Hepatocyte (in vitro differentiated cells): ENCODE measurements at regions not wholly inside any gene's neighbourhood (a gene's known extent, or its start where the extent isn't known, plus 50 kb on each side); places are given as distances from the start of the nearest gene placed in this dataset.

ENCODE experiments used
- DNase-seq: peaks from one replicate; pipeline ENCODE4 v3.0.0-alpha.2; 2016; ENCODE audit warnings: low spot score
- H2AFZ ChIP-seq: fragments of 200-600 bp; sonication (generic); 2 replicates; pipeline ENCODE4 v1.6.0; 2016; ENCODE audit warnings: antibody characterized with exemption, mild to moderate bottlenecking
- H3K27ac ChIP-seq: fragments of 200-600 bp; sonication (generic); 2 replicates; pipeline ENCODE4 v1.5.1; 2016; ENCODE audit warnings: mild to moderate bottlenecking
- H3K27me3 ChIP-seq: fragments of 200-600 bp; sonication (generic); 2 replicates; pipeline ENCODE4 v1.6.1; 2016
- H3K36me3 ChIP-seq: fragments of 200-600 bp; sonication (generic); replicated peaks from 2 replicates; pipeline ENCODE4 v1.5.1; 2016; ENCODE audit warnings: low read depth; ENCODE audit not compliant: insufficient read depth
- H3K4me1 ChIP-seq: fragments of 200-600 bp; sonication (generic); 2 replicates; pipeline ENCODE4 v1.5.1; 2016; ENCODE audit warnings: mild to moderate bottlenecking, moderate library complexity; ENCODE audit not compliant: insufficient read depth
- H3K4me2 ChIP-seq: fragments of 200-600 bp; sonication (generic); 2 replicates; pipeline ENCODE4 v1.6.0; 2016
- H3K4me3 ChIP-seq: fragments of 200-600 bp; sonication (generic); 2 replicates; pipeline ENCODE4 v1.5.1; 2016; ENCODE audit warnings: mild to moderate bottlenecking
- H3K79me2 ChIP-seq: fragments of 200-600 bp; sonication (generic); 2 replicates; pipeline ENCODE4 v1.6.0; 2017; ENCODE audit warnings: mild to moderate bottlenecking
- H3K9me2 ChIP-seq: fragments of 200-600 bp; sonication (generic); replicated peaks from 2 replicates; pipeline ENCODE4 v1.6.0; 2017; ENCODE audit warnings: mild to moderate bottlenecking; ENCODE audit not compliant: insufficient read depth
- H3K9me3 ChIP-seq: fragments of 200-600 bp; sonication (generic); 2 replicates; pipeline ENCODE4 v1.5.1; 2016; ENCODE audit warnings: low read depth, mild to moderate bottlenecking
- H4K20me1 ChIP-seq: fragments of 200-600 bp; sonication (generic); 2 replicates; pipeline ENCODE4 v1.6.0; 2016; ENCODE audit warnings: mild to moderate bottlenecking; ENCODE audit not compliant: insufficient read depth, poor library complexity, severe bottlenecking
- EZH2 ChIP-seq: fragments of 200-600 bp; sonication (generic); IDR thresholded peaks from 2 replicates; pipeline ENCODE4 v1.6.1; 2016; ENCODE audit warnings: antibody characterized with exemption, mild to moderate bottlenecking, borderline replicate concordance
- EZH2phosphoT487 ChIP-seq: fragments of 200-600 bp; sonication (generic); IDR thresholded peaks from one replicate; pipeline ENCODE4 v1.6.1; 2018; ENCODE audit warnings: antibody characterized with exemption, mild to moderate bottlenecking, low read depth, moderate library complexity; ENCODE audit not compliant: unreplicated experiment, severe bottlenecking
- WGBS: methylation state at CpG from one replicate; pipeline ENCODE4 v1.1.6; 2016; ENCODE audit warnings: low lambda C conversion rate; ENCODE audit errors: missing lambda C conversion rate; 5-methylcytosine and 5-hydroxymethylcytosine counted together
- TF ChIP-seq, protein P1 (sequence below): fragments of 200-600 bp; sonication (generic); IDR thresholded peaks from 2 replicates; pipeline ENCODE4 v1.5.1; 2016; ENCODE audit warnings: antibody characterized with exemption, mild to moderate bottlenecking; ENCODE audit not compliant: poor library complexity

DNA sequence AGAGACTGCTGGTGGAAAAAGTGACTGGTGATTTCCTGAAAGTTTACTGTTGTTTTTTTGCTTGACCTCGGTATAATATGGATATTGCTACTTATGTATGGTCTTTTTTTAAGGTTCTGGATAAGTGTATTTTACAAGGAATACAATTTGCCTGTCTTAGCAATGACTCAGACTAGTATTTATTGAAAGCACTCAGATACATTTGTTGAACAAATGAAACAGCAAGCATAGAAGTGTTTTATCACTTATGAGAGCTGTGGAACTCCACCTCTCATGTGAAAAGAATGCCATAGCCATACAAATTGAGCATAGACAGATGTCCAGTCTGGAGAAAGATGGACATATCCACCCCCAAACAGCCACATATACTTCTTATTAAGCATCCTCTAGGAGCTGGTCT, 340.4 kb upstream of the FBXO33 start:
- Histone ChIP-seq H3K4me1 (peaks cover 4% of the 10 kb centered on the region), H4K20me1 (no peaks in the 10 kb centered on the region), H3K4me2 (no peak overlapping the region), H3K9me3 (no peaks in the 10 kb centered on the region), H3K4me3 (no peak overlapping the region), H2AFZ (no peak overlapping the region), H3K9me2 (no peaks in the 10 kb centered on the region), H3K79me2 (no peaks in the 10 kb centered on the region), H3K36me3 (no peaks in the 10 kb centered on the region), H3K27ac (no peak overlapping the region), H3K27me3 (no peaks in the 10 kb centered on the region)
- 45% methylated on average over 1 of the region's 1 CpG for WGBS
- no peak for DNase-seq
- TF ChIP-seq EZH2phosphoT487 (no peak), EZH2 (no peak)
- TF ChIP-seq, protein P1, sequence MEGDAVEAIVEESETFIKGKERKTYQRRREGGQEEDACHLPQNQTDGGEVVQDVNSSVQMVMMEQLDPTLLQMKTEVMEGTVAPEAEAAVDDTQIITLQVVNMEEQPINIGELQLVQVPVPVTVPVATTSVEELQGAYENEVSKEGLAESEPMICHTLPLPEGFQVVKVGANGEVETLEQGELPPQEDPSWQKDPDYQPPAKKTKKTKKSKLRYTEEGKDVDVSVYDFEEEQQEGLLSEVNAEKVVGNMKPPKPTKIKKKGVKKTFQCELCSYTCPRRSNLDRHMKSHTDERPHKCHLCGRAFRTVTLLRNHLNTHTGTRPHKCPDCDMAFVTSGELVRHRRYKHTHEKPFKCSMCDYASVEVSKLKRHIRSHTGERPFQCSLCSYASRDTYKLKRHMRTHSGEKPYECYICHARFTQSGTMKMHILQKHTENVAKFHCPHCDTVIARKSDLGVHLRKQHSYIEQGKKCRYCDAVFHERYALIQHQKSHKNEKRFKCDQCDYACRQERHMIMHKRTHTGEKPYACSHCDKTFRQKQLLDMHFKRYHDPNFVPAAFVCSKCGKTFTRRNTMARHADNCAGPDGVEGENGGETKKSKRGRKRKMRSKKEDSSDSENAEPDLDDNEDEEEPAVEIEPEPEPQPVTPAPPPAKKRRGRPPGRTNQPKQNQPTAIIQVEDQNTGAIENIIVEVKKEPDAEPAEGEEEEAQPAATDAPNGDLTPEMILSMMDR = no peak

DNA sequence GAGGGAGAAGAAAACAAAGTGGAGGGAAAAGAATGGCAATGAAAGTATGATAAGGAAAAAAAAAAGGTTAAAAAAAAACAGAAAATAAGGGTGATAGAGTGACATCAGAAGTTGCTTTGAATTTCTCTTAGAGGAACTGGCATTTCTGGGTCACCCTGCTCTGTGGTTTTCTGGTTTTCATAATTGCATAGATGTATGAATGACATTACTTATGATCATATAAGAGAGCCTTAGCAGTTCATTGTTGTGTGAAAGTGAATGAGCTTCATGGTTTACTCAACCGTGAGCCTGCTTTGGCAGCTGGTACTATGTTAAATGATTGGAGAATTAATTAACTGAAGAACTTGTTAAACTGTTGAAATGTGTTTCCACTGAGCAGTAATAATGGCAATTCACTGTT, 336.4 kb upstream of the FBXO33 start:
- Histone ChIP-seq H3K4me1 (peaks cover 4% of the 10 kb centered on the region), H3K79me2 (no peaks in the 10 kb centered on the region), H4K20me1 (no peaks in the 10 kb centered on the region), H3K36me3 (no peaks in the 10 kb centered on the region), H3K4me2 (no peak overlapping the region), H3K9me2 (no peaks in the 10 kb centered on the region), H2AFZ (no peak overlapping the region), H3K9me3 (no peaks in the 10 kb centered on the region), H3K27ac (no peak overlapping the region), H3K4me3 (no peak overlapping the region), H3K27me3 (no peaks in the 10 kb centered on the region)
- TF ChIP-seq, protein P1 = no peak
- TF ChIP-seq EZH2phosphoT487 = no peak
- TF ChIP-seq EZH2 = no peak
- 100% methylated on average over 1 of the region's 1 CpG for WGBS
- DNase-seq = no peak

DNA sequence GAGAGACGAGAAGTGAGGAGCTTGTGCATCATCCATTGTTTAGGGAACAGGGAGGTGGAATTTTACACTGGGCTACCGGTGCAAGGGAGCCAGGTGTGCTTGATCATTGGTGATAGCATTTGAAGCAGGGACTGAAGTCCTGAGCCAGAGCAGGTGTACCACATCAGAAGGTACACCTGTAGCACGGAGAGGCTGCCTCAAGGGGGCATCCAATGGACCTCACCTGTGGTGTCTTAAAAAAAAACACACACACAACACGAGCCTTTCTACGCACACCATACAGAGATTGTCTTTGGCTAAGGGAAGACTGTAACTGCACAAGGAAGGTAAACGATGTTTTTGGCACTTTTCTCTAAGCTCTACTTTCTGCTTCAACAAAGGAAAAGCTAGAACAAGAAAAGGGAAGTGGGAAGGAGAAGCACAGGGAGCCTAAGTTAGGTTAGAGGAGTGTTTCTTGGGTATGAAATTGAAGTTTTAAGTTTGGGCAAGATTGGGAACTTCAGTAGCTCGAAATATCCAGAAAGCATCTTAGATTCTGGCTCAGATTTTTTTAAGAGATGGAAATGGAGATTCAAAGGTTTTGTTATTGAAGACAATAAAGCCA, 334.3 kb upstream of the FBXO33 start:
- no peak for TF ChIP-seq EZH2
- Histone ChIP-seq H3K79me2 (no peaks in the 10 kb centered on the region), H3K4me3 (no peak overlapping the region), H3K36me3 (no peaks in the 10 kb centered on the region), H3K4me2 (no peak overlapping the region), H3K27me3 (no peaks in the 10 kb centered on the region), H3K4me1 (no peaks in the 10 kb centered on the region), H3K9me3 (no peaks in the 10 kb centered on the region), H3K27ac (no peak overlapping the region), H3K9me2 (no peaks in the 10 kb centered on the region), H4K20me1 (no peaks in the 10 kb centered on the region), H2AFZ (no peak overlapping the region)
- DNase-seq = no peak
- WGBS = 72% methylated on average over 7 of the region's 7 CpGs

DNA sequence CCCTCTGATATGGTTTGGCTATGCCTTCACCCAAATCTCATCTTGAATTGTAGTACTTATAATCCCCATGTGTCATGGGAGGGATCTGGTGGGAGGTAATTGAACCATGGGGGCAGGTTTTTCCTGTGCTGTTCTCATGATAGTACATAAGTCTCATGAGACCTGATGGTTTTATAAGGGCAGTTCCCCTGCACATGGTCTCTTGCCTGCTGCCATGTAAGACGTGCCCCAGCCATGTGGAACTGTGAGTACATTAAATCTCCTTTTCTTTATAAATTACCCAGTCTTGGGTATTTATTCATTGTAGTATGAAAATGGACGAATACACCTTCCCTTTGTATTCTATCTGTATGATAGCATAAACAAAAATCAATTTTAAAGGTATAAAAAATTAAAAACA, 333.4 kb upstream of the FBXO33 start:
- TF ChIP-seq EZH2 (no peak), EZH2phosphoT487 (no peak)
- TF ChIP-seq, protein P1 = no peak
- Histone ChIP-seq H3K79me2 (no peaks in the 10 kb centered on the region), H3K36me3 (no peaks in the 10 kb centered on the region), H3K4me1 (no peaks in the 10 kb centered on the region), H3K9me2 (no peaks in the 10 kb centered on the region), H3K4me3 (no peak overlapping the region), H3K4me2 (no peak overlapping the region), H2AFZ (no peak overlapping the region), H3K27me3 (no peaks in the 10 kb centered on the region), H3K27ac (no peak overlapping the region), H3K9me3 (no peaks in the 10 kb centered on the region), H4K20me1 (no peaks in the 10 kb centered on the region)
- WGBS = 86% methylated on average over 2 of the region's 2 CpGs
- no peak for DNase-seq
